Endothelial cell of umbilical vein (primary cell): ENCODE measurements at regions not wholly inside any gene's neighbourhood (a gene's known extent, or its start where the extent isn't known, plus 50 kb on each side); places are given as distances from the start of the nearest gene placed in this dataset.

Source experiments
- BruUV-seq: library from RNA; stranded (reverse); fragments of 400-500 nt; replicated peaks from 2 replicates; lab custom pipeline; 2021; lab: Mats Ljungman, UMichigan
- CTCF ChIA-PET: fragments of 300-600, 350-600 bp; sonication (Branson Sonifier 250); formaldehyde crosslinking; loops from one replicate; lab custom pipeline; 2021; ENCODE audit warnings: antibody characterized with exemption, inconsistent platforms; lab: Charles Lee
- POLR2A ChIA-PET: fragments of 300-600, 350-600 bp; sonication (Branson Sonifier 250); formaldehyde crosslinking; loops from one replicate; lab custom pipeline; 2021; ENCODE audit warnings: antibody characterized with exemption, inconsistent platforms; lab: Charles Lee
- DNase-seq: peaks from one replicate; pipeline ENCODE4 v3.0.0-alpha.2; 2011; ENCODE audit warnings: low read depth, low spot score
- FAIRE-seq: peaks from 2 replicates; lab custom pipeline; 2011; peaks lifted over from hg19 to GRCh38; lab: Jason Lieb, UNC
- H2AFZ ChIP-seq: 2 replicates; pipeline ENCODE4 v1.6.0; 2012; ENCODE audit warnings: low read depth, low read length, control low read depth, inconsistent platforms
- H3K27ac ChIP-seq: 2 replicates; pipeline ENCODE4 v1.5.1; 2011; ENCODE audit warnings: low read depth, mild to moderate bottlenecking, control low read depth, low read length, moderate library complexity; ENCODE audit not compliant: insufficient read depth
- H3K27me3 ChIP-seq, 2 experiments: 2 replicates each; pipeline versions ENCODE4 v1.6.0 to v1.6.1; 2011; ENCODE audit warnings: low read length in 2 of 2, mixed read lengths in 1 of 2; ENCODE audit not compliant: control insufficient read depth in 2 of 2, insufficient read depth in 2 of 2
- H3K36me3 ChIP-seq, 2 experiments: 2 replicates in 1 of 2; 3 replicates in 1 of 2; pipeline ENCODE4 v1.5.1; 2011; ENCODE audit warnings: low read length in 2 of 2, mild to moderate bottlenecking in 1 of 2, moderate library complexity in 1 of 2; ENCODE audit not compliant: control insufficient read depth in 2 of 2, insufficient read depth in 2 of 2; ENCODE audit errors: extremely low read depth in 1 of 2
- H3K4me1 ChIP-seq: 3 replicates; pipeline ENCODE4 v1.5.1; 2011; ENCODE audit warnings: mild to moderate bottlenecking, low read length; ENCODE audit not compliant: control insufficient read depth, insufficient read depth; ENCODE audit errors: extremely low read depth
- H3K4me2 ChIP-seq: 2 replicates; pipeline ENCODE4 v1.6.1; 2011; ENCODE audit warnings: low read length, control low read depth, mixed read lengths; ENCODE audit not compliant: insufficient read depth
- H3K4me3 ChIP-seq, 3 experiments: fragments of 200-600 bp in 1 of 3; sonication (generic), shearing (Covaris generic) in 1 of 3; replicated peaks in 1 of 3; 2 replicates each; pipeline ENCODE4 v1.5.1; 2011 to 2016; ENCODE audit warnings: control low read depth in 3 of 3, low read length in 3 of 3, mild to moderate bottlenecking in 2 of 3, inconsistent platforms in 1 of 3, low read depth in 1 of 3, moderate library complexity in 1 of 3; ENCODE audit not compliant: insufficient read depth in 1 of 3
- H3K79me2 ChIP-seq: 2 replicates; pipeline ENCODE4 v1.6.0; 2012; ENCODE audit warnings: low read length, inconsistent platforms; ENCODE audit not compliant: control insufficient read depth, insufficient read depth
- H3K9ac ChIP-seq: replicated peaks from 2 replicates; pipeline ENCODE3; 2011; ENCODE audit warnings: low read length, control low read depth; ENCODE audit not compliant: insufficient read depth; ENCODE audit errors: extremely low read depth
- H3K9me1 ChIP-seq: replicated peaks from 3 replicates; pipeline ENCODE4 v1.6.0; 2011; ENCODE audit warnings: mild to moderate bottlenecking, low read length; ENCODE audit not compliant: control insufficient read depth, insufficient read depth; ENCODE audit errors: extremely low read depth
- H3K9me3 ChIP-seq: replicated peaks from 2 replicates; pipeline ENCODE4 v1.5.1; 2012; ENCODE audit warnings: low read length, inconsistent platforms; ENCODE audit not compliant: control insufficient read depth, insufficient read depth
- H4K20me1 ChIP-seq: replicated peaks from 2 replicates; pipeline ENCODE3; 2011; ENCODE audit warnings: mild to moderate bottlenecking, low read length; ENCODE audit not compliant: control insufficient read depth, insufficient read depth; ENCODE audit errors: extremely low read depth
- EZH2 ChIP-seq: IDR thresholded peaks from 2 replicates; pipeline ENCODE4 v1.6.1; 2012; ENCODE audit warnings: borderline replicate concordance, low read depth, mild to moderate bottlenecking, moderate library complexity, low read length, inconsistent platforms; ENCODE audit not compliant: severe bottlenecking
- FOS ChIP-seq: IDR thresholded peaks from 2 replicates; pipeline ENCODE4 v1.6.1; 2011; ENCODE audit warnings: mild to moderate bottlenecking, low read length, moderate library complexity, borderline replicate concordance; ENCODE audit not compliant: insufficient read depth
- GATA2 ChIP-seq: IDR thresholded peaks from 2 replicates; pipeline ENCODE4 v1.7.0; 2011; ENCODE audit warnings: low read depth, mild to moderate bottlenecking, moderate library complexity, mixed read lengths, low read length; ENCODE audit not compliant: insufficient read length, insufficient read depth
- JUN ChIP-seq: IDR thresholded peaks from 2 replicates; pipeline ENCODE4 v1.6.1; 2011; ENCODE audit warnings: borderline replicate concordance, low read depth; ENCODE audit not compliant: insufficient read length, insufficient read depth
- MYC ChIP-seq: IDR thresholded peaks from one replicate; pipeline ENCODE4 v1.6.1; 2011; ENCODE audit warnings: mild to moderate bottlenecking, low read depth, low read length
- POLR2A ChIP-seq: IDR thresholded peaks from 2 replicates; pipeline ENCODE4 v1.6.1; 2012; ENCODE audit warnings: low read depth, mild to moderate bottlenecking, control low read depth, low read length
- POLR2AphosphoS5 ChIP-seq: IDR thresholded peaks from 2 replicates; pipeline ENCODE4 v1.6.1; 2012; ENCODE audit warnings: low read depth, mild to moderate bottlenecking, control low read depth, low read length, moderate library complexity; ENCODE audit not compliant: insufficient read depth
- dilution Hi-C: fragments of 300-500 bp; cut with MboI; formaldehyde crosslinking; loops from one replicate; pipeline ENCODE4 v1.15.0; 2019; ENCODE audit warnings: low sequenced_read_pairs; ENCODE audit not compliant: extremely low pct_ligation_motif_present
- intact Hi-C: fragments of 100-400 bp; cut with micrococcal nuclease; formaldehyde crosslinking; loops from one replicate; pipeline ENCODE4 v1.10.0; 2022
- TF ChIP-seq, protein P1 (sequence below), 2 donors: IDR thresholded peaks; 1 replicate in 1 of 2; 2 replicates in 1 of 2; pipeline ENCODE4 v1.5.1; 2011; ENCODE audit warnings: low read length in 2 of 2, mild to moderate bottlenecking in 2 of 2, moderate library complexity in 2 of 2, control low read depth in 1 of 2, inconsistent platforms in 1 of 2, low read depth in 1 of 2; ENCODE audit not compliant: insufficient read depth in 1 of 2; ENCODE audit errors: extremely low read depth in 1 of 2
- TF ChIP-seq, protein P2 (sequence below): IDR thresholded peaks from 2 replicates; pipeline ENCODE4 v1.6.1; 2011; ENCODE audit not compliant: insufficient read depth, insufficient read length

DNA sequence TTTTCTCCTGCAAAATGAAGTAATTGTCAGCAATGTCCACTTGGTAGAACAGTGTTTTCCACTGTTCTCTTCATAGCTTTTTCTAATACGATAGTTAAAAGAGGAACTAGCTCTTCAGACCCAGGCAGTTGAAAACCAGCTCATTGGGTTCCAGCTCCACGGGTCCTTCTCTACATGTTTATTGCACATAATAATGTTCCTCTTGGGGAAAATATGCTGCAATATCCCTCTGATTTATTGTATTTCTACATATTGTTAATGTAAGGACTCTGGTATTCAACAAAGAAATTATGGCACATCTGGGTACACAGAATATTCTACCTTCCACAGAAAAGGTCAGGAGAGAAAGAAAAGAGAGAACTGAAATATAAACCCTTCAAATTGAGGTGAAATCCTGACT lies 473.4 kb downstream of the TRIML1 start:
- H3K9me1 ChIP-seq, result no peaks in the 10 kb centered on the region
- TF ChIP-seq, protein P1, sequence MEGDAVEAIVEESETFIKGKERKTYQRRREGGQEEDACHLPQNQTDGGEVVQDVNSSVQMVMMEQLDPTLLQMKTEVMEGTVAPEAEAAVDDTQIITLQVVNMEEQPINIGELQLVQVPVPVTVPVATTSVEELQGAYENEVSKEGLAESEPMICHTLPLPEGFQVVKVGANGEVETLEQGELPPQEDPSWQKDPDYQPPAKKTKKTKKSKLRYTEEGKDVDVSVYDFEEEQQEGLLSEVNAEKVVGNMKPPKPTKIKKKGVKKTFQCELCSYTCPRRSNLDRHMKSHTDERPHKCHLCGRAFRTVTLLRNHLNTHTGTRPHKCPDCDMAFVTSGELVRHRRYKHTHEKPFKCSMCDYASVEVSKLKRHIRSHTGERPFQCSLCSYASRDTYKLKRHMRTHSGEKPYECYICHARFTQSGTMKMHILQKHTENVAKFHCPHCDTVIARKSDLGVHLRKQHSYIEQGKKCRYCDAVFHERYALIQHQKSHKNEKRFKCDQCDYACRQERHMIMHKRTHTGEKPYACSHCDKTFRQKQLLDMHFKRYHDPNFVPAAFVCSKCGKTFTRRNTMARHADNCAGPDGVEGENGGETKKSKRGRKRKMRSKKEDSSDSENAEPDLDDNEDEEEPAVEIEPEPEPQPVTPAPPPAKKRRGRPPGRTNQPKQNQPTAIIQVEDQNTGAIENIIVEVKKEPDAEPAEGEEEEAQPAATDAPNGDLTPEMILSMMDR (IDR thresholded peaks at IDR 0.05; ENCODE audit: extremely low read depth in 1 of 2, insufficient read depth in 1 of 2, low read depth in 1 of 2, low read length in 2 of 2), result no peak
- no peak for TF ChIP-seq POLR2A
- TF ChIP-seq JUN, result no peak
- TF ChIP-seq EZH2, result no peak
- no peak for TF ChIP-seq FOS
- TF ChIP-seq, protein P2, sequence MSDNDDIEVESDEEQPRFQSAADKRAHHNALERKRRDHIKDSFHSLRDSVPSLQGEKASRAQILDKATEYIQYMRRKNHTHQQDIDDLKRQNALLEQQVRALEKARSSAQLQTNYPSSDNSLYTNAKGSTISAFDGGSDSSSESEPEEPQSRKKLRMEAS, result no peak
- TF ChIP-seq POLR2AphosphoS5, result no peak
- TF ChIP-seq MYC, result no peak
- no peak for TF ChIP-seq GATA2
- no peak overlapping the region for H3K9ac ChIP-seq
- DNase-seq, result no peak
- no peaks in the 10 kb centered on the region for H3K4me1 ChIP-seq
- CTCF ChIA-PET, result no interaction called here
- no peaks in the 10 kb centered on the region for H4K20me1 ChIP-seq
- no TSS peak for BruUV-seq
- no peaks in the 10 kb centered on the region for H3K79me2 ChIP-seq
- no peaks in the 10 kb centered on the region for H3K27me3 ChIP-seq
- H3K9me3 ChIP-seq, result peaks cover 5% of the 10 kb centered on the region
- no peak overlapping the region for H3K4me2 ChIP-seq
- FAIRE-seq, result no peak
- POLR2A ChIA-PET, result no interaction called here
- no peak overlapping the region for H2AFZ ChIP-seq
- dilution Hi-C loops, result no loop called here
- no peak overlapping the region for H3K4me3 ChIP-seq
- no peaks in the 10 kb centered on the region for H3K36me3 ChIP-seq
- no peak overlapping the region for H3K27ac ChIP-seq
- intact Hi-C loops, result no loop called here
